Endothelial cell (in vitro differentiated cells): ENCODE measurements at regions not wholly inside any gene's neighbourhood (a gene's known extent, or its start where the extent isn't known, plus 50 kb on each side); places are given as distances from the start of the nearest gene placed in this dataset.

Source experiments
- DNase-seq: peaks from one replicate; pipeline ENCODE4 v3.0.0; 2021; ENCODE audit warnings: low spot score
- H3K27ac Mint-ChIP-seq: one replicate; pipeline ENCODE4 v1.8.0; 2021; ENCODE audit warnings: mixed read lengths, inconsistent platforms; ENCODE audit not compliant: unreplicated experiment
- H3K27me3 Mint-ChIP-seq: one replicate; pipeline ENCODE4 v1.8.0; 2021; ENCODE audit warnings: mild to moderate bottlenecking, moderate library complexity, mixed read lengths, inconsistent platforms; ENCODE audit not compliant: unreplicated experiment
- H3K36me3 Mint-ChIP-seq: one replicate; pipeline ENCODE4 v1.8.0; 2021; ENCODE audit warnings: mild to moderate bottlenecking, low read depth, mixed read lengths, inconsistent platforms; ENCODE audit not compliant: unreplicated experiment
- H3K4me1 Mint-ChIP-seq: one replicate; pipeline ENCODE4 v1.8.0; 2021; ENCODE audit warnings: mild to moderate bottlenecking, mixed read lengths, inconsistent platforms; ENCODE audit not compliant: unreplicated experiment
- H3K4me3 Mint-ChIP-seq: one replicate; pipeline ENCODE4 v1.8.0; 2021; ENCODE audit warnings: mild to moderate bottlenecking, mixed read lengths, inconsistent platforms; ENCODE audit not compliant: unreplicated experiment
- H3K9me3 Mint-ChIP-seq: one replicate; pipeline ENCODE4 v1.8.0; 2021; ENCODE audit warnings: mixed read lengths, inconsistent platforms; ENCODE audit not compliant: unreplicated experiment
- TF ChIP-seq, protein P1 (sequence below): fragments of 200-600 bp; sonication (generic); IDR thresholded peaks from one replicate; pipeline ENCODE4 v1.5.0; 2021; ENCODE audit warnings: antibody characterized with exemption; ENCODE audit not compliant: unreplicated experiment

DNA sequence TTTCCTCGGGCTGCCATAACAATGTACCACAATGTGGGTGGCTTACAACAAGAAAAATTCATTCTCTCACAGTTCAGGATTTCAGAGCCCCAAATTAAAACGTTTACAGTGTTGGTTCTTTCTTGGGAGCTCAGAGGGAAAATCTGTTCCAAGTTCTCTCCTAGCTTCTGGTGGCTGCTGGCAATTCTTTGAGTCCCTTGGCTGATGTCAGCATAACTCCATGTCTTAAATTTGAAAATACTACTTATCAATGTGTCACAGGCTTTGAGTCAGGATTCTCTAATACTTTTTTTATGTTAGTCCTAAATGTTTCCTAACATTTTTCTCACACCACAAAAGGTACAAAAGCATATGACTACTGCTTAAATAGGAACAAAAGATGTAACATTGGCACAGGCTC is 198.4 kb upstream of the ATXN7L3B start:
- no peak overlapping the region for H3K27ac Mint-ChIP-seq

DNA sequence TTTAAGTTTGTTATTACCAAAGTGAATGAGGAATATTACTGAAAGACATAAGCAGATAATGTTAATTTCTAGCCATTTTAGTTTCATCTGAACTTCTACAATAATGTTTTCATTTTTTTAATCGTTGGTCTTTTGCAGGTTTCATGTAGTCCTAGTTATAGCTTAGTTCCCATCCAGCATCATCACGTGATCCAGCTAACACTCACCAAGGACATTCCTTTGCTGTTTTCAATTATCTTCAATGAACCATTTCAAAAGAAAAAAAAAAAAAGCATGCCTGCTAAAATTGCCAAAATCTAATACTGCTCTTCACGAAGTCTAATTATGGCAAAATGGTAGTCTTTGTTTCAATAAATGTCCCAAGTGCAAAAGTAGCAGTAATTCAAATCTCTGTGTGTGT is 187.7 kb upstream of the ATXN7L3B start:
- H3K4me3 Mint-ChIP-seq: no peak overlapping the region
- H3K36me3 Mint-ChIP-seq: no peaks in the 10 kb centered on the region
- H3K9me3 Mint-ChIP-seq: no peaks in the 10 kb centered on the region
- TF ChIP-seq, protein P1, sequence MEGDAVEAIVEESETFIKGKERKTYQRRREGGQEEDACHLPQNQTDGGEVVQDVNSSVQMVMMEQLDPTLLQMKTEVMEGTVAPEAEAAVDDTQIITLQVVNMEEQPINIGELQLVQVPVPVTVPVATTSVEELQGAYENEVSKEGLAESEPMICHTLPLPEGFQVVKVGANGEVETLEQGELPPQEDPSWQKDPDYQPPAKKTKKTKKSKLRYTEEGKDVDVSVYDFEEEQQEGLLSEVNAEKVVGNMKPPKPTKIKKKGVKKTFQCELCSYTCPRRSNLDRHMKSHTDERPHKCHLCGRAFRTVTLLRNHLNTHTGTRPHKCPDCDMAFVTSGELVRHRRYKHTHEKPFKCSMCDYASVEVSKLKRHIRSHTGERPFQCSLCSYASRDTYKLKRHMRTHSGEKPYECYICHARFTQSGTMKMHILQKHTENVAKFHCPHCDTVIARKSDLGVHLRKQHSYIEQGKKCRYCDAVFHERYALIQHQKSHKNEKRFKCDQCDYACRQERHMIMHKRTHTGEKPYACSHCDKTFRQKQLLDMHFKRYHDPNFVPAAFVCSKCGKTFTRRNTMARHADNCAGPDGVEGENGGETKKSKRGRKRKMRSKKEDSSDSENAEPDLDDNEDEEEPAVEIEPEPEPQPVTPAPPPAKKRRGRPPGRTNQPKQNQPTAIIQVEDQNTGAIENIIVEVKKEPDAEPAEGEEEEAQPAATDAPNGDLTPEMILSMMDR: no peak
- H3K4me1 Mint-ChIP-seq: no peaks in the 10 kb centered on the region
- DNase-seq: no peak
- H3K27me3 Mint-ChIP-seq: no peaks in the 10 kb centered on the region
- H3K27ac Mint-ChIP-seq: no peak overlapping the region

More for the DNA sequence above, 198.4 kb upstream of the ATXN7L3B start:
- Mint-ChIP-seq H3K9me3 (no peaks in the 10 kb centered on the region), H3K36me3 (no peaks in the 10 kb centered on the region), H3K27me3 (no peaks in the 10 kb centered on the region), H3K4me3 (no peak overlapping the region), H3K4me1 (peaks cover 3% of the 10 kb centered on the region)
- TF ChIP-seq, protein P1: no peak
- DNase-seq: no peak

DNA sequence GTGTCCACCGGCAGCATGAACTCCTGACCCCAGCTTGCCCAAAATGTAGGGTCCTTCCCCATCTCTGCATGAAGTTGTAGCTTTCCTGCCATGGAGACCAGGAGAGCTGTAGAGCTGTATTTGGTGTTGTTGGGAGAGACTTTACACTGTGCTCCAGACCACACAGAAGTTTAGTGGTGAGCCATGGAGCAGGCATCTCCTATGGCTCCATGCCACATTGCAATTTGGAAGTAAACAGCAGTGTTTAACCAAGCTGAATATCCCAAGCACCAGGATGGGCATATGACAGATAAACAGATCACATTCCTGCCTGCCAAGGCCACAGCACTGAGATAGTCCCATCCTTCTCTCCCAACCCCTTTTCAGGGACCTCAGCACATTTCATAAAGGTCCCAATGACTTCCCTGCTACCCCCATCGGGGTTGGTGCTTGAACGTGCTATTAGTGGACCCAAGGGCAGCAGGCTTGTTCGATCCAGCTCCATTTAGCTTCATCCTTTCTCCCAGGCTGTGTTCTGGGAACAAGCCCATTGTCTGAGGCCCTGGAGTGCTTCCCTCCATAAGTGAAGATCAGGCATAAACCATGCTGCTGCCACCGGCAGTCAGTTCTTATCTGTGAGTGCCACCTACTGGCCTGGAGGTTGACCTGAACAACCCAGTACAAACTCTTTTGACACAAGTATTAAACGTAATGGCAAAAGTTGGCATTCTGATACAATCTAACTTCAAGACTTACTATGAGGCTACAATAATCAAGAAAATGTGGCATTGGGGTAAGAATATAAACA is 172.3 kb upstream of the ATXN7L3B start:
- TF ChIP-seq, protein P1: peak; percentile 20
- DNase-seq: peak; percentile 8
- H3K36me3 Mint-ChIP-seq: no peaks in the 10 kb centered on the region
- no peak overlapping the region for H3K4me3 Mint-ChIP-seq
- no peaks in the 10 kb centered on the region for H3K9me3 Mint-ChIP-seq
- no peaks in the 10 kb centered on the region for H3K4me1 Mint-ChIP-seq
- H3K27ac Mint-ChIP-seq: no peak overlapping the region
- H3K27me3 Mint-ChIP-seq: no peaks in the 10 kb centered on the region

DNA sequence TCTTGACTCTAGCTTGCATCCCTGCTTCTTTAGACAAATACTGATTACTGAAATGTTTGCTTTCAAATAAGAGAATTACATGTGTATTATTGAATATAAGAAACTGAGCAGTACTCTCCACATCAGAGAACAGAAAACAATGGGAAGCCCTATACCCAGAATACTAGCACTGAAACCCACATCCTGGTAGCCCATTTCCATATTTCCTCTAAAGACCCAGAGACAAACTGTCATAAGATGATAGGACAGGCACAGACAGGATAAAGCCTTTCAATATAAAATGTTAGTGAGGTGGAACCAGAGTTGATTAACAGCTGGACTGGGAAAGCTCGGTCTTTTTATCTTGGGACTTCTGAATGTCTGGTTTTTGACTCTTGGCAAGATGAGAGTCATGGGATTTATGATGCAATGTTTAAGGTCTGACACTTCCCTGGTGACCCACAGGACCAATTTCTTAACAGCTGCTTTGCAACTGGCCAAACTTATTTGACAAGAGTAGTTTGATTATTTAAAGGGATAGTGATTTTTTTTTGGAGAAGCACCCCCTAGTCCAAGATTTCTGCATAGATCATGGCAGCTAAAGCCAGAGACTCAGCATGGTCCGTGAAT is 166.9 kb upstream of the ATXN7L3B start:
- TF ChIP-seq, protein P1: no peak
- no peak overlapping the region for H3K4me3 Mint-ChIP-seq
- no peaks in the 10 kb centered on the region for H3K9me3 Mint-ChIP-seq
- peaks cover 2% of the 10 kb centered on the region for H3K4me1 Mint-ChIP-seq
- H3K27ac Mint-ChIP-seq: no peak overlapping the region
- H3K27me3 Mint-ChIP-seq: no peaks in the 10 kb centered on the region
- no peaks in the 10 kb centered on the region for H3K36me3 Mint-ChIP-seq
- DNase-seq: no peak

DNA sequence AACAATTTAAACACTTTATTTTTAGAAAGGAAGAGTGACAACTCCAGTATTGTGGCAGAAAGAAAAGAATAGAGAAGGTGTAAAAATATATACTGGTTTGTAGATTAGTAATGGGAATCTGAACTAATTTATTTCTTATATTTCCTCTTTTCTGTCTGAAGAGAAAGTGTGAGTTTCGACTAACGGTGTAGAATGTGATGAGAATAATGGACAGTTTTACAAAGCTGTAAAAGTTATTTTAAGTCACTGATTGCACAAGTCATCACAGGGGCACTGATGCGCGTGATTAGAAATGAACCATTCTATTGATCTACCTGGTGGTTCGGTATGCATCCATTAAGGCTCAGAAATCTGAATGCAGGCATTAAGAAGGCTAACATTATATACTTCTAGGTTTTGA is 158.5 kb upstream of the ATXN7L3B start:
- no peak for DNase-seq
- Mint-ChIP-seq H3K9me3 (no peaks in the 10 kb centered on the region), H3K36me3 (no peaks in the 10 kb centered on the region), H3K4me1 (peaks cover 4% of the 10 kb centered on the region), H3K27me3 (no peaks in the 10 kb centered on the region), H3K27ac (no peak overlapping the region), H3K4me3 (no peak overlapping the region)
- TF ChIP-seq, protein P1: no peak
